ENCODE measurements at regions not wholly inside any gene's neighbourhood (a gene's known extent, or its start where the extent isn't known, plus 50 kb on each side); places are given as distances from the start of the nearest gene placed in this dataset.
"Not testable (repeated sequence)": the region's sequence is repeated elsewhere in the genome, so short reads cannot be mapped to it uniquely, and the experiment has no call there.

DNA sequence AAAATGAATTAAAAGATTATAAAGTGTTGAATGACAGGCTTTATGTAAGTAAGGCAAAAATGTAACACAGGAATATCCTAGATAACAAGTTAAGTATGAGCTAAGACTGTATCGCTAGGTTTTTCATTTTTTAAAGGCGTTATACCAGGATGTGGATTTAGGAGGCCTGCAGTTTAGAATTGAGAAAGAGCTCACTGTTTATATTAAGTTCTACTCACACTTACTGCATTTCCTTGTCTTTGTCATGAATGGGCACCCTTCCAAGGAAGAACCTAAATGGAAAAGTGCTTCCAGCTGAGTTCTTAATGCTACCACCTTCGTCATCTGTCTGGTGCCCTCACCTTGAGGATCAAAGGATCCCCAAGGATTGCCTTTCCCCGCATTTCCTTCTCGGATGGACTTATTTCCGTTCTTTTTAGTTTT, 148.7 kb downstream of the SOX4 start:
- no peak for DNase-seq (ENCODE audit: low read depth in 2 of 2)

GRCh38 chr6:21744331-21744730, 150.8 kb downstream of the SOX4 start:
- DNase-seq (ENCODE audit: low read depth in 2 of 2), result no peak

GRCh38 chr6:21745543-21746337, 152.2 kb downstream of the SOX4 start:
- no peak for DNase-seq (ENCODE audit: low read depth in 2 of 2)

DNA sequence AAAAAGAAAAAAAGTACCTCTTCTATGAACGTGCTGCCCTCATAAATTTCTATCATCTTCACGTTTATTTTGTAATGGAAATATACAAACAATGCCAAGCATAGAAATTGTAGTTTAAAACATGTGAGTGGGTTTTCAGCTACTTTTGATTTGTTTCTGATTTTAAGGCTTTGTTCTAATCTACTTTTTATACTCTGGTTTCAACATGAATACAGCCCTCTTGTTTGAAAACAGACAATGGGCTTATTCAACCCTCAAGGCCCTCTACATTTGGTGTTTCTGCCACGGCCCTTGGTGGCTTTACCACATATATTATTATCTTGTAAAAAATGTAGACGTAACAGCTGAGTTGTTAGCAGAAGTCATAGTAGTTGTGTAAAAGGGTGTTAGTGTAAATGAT, 153.9 kb downstream of the SOX4 start:
- DNase-seq (ENCODE audit: low read depth in 2 of 2), result no peak

DNA sequence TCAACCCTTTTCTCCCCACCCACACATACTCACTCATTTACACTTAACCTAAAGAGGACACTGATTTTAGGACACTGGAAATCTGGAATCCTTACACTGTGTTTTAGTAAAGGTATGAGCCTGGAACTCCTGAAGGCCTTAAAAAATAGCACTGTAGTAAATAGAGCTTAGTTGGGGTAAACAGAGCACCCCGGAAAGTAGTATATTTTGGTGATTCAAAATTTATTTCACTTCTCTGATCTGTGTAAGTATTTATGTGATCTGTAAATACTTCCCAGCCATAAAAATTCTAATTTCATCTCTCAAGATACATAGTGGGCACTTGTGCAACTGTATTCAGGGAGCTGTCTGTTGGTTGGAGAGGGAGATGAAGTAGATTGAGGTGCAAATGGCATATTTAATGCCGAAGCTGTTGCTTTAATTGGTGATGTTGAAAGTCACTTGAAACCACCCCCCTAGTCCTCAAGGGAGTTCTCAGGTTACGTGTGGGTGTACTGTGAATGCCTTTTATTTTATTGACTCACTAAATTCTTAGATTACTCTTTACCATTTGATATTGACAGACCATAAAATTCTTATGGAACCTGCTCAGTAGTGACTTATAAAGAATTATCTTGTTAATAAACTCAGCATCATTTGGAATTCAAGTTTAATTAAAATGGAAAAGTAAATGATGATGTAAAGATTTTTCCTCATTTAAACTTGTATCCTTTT, 154.9 kb downstream of the SOX4 start:
- DNase-seq (ENCODE audit: low read depth in 2 of 2), result no peak

GRCh38 chr6:21749754-21750153, 156.2 kb downstream of the SOX4 start:
- DNase-seq (ENCODE audit: low read depth in 2 of 2), result no peak

DNA sequence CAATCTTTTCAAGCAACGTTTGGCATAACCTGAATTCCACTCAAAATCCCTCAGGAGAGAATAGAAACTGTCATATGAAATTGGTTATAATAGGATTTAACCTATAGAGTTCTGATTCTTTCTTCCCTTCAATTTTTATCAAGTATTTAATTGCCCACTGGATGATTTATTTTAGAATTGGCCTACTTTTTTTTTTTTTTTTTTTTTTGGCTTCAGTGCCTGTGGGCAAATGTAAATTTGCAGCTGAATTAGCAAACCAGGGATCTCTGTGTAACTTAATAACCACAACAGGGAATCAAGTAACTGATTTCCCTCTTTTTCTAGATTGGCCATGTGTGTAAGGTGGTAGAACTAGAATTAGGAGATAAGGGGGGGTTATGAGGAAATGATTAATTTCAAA, 157.0 kb downstream of the SOX4 start:
- DNase-seq (ENCODE audit: low read depth in 2 of 2), result no peak

GRCh38 chr6:21751608-21752007, 158.1 kb downstream of the SOX4 start:
- DNase-seq (ENCODE audit: low read depth in 2 of 2), result no peak

DNA sequence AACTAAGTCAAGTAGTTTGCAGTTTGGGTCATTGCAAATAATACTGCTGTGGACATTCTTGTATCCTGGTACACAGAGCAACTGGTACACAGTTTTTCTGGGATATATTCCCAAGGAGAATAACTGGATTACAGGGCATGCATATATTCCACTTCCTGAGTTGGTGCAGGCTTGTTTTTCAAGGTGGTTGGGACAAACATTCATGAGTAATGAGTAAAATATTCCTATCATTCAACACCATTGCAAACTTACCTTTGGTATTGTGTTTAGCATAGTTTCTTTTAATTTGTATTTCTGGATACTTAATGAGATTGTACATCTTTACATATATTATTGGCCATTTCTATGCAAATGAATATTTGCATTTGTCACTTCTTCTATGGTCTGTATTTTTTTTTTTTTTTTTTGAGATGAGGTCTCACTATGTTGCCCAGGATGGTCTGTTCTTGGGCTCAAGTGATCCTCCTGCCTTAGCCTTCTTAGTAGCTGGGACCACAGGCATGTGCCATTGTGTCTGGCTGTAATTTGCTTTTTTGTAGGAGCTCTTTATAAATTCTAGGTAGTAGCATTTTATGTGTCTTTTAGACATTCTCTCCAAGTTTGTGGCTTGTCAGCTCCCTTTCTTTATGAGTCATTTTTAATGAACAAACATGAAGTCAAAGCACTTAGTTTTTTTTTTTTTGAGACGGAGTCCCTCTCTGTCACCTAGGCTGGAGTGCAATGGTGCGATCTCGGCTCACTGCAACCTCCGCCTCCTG, 158.7 kb downstream of the SOX4 start:
- DNase-seq (ENCODE audit: low read depth in 2 of 2), result no peak

DNA sequence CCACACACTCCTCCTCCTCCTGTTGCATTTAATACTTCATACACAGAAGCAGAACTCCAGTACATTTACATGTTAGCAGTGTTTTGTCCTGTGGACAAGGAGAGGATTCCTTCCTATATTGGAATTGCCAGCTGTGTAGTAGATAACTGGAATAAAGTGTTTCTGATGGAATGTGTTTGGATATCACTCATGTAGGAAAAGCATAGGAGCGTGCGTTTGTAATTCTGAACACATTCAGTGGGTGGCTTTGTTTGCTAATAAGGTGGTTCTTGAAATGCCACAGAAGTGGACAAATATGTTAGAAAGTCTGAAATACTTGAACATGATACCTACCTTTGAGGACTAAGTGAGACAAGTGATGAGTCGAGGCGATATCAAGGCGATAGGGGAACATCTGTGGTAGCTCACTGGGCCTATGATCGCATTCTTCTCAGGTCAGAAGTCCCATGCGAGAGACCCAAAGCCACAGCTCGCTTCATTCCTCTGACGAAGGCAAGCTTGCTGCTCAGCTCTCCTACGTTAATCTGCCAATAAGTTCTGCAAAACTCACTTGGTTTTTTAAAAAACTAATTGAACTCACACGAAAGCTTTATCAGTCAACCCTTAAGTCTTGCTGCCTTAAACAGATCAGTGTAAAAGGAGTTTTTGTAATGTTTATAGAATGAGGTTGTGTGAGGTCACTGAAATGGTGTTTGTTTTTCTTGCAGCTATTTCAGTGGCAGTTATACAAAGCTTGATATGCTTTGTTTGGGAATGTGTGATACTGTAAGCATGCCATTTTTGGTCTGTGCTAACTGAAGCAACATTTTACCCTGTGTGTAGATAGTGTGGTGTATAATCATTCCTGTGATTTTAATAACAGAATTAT, 159.9 kb downstream of the SOX4 start:
- DNase-seq (ENCODE audit: low read depth in 2 of 2), result no peak

DNA sequence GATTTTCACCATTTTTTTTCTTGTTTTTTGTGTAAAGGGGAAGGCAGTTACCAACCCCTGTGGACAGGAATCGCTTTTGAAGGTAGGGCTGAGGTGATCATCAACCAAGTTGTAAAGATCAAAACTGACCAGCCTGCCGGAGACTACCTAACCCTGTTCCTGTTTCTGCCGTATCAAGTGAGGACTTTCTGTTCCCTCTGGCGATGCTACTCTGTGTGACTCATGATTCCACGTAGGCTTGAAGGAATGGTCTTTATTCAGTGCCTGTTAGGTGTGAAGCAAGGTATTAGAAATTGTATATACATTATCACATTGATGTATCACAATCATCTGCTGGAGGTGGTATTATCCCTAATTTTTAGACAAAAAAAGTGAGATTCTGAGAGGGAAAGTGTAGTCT, 161.3 kb downstream of the SOX4 start:
- DNase-seq (ENCODE audit: low read depth in 2 of 2), result no peak

DNA sequence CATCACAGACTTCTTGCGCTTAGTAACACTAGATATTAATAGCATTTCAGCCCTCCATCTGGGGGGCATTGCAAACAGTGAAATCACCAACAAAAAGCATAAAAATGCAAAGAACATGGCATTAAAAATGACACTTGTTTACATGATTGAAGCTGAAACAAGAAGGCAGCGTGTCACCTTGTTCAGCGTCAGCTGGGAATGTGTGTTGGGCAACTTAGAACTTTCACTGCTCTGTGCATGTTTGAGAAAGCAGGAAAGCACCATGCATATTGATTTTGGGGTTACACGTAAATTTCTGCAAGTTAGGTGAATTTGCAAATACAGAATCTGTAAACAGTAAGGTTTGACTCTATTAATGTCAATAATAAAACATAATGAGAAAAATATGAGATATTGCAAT, 162.9 kb downstream of the SOX4 start:
- no peak for DNase-seq (ENCODE audit: low read depth in 2 of 2)

DNA sequence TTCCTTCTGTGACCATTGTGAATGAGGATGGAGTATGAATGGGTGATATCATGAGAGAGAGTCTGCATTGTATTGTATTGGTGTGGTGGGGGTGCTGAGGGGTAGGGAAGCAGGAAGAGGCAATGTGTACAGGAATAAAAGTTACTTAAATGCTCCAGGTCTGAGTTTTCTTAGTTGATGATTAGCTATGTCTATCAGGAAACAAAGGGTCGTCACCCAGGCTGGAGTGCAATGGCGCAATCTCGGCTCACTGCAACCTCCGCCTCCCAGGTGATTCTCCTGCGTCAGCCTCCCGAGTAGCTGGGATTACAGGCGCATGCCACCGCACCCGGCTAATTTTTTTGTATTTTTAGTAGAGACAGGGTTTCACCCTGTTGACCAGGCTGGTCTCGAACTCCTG, 163.8 kb downstream of the SOX4 start:
- not testable (repeated sequence) for DNase-seq (ENCODE audit: low read depth in 2 of 2)

GRCh38 chr6:21759721-21760120, 166.2 kb downstream of the SOX4 start:
- DNase-seq (ENCODE audit: low read depth in 2 of 2), result no peak

DNA sequence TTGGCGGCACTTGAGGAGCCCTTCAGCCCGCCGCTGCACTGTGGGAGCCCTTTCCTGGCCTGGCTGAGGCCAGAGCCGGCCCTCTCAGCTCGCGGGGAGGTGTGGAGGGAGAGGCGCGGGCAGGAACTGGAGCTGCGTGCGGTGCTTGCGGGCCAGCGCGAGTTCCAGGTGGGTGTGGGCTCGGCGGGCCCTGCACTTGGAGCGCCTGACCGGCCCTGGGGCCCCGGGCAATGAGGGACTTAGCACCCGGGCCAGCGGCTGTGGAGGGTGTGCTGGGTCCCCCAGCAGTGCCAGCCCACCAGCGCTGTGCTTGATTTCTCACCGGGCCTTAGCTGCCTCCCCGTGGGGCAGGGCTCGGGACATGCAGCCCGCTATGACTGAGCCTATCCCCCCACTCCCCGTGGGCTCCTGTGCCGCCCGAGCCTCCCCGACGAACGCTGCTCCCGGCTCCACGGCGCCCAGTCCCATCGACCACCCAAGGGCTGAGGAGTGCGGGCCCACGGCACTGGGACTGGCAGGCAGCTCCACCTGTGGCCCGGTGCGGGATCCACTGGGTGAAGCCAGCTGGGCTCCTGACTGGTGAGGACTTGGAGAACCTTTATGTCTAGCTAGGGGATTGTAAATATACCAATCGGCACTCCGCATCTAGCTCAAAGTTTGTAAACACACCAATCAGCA, 167.6 kb downstream of the SOX4 start:
- DNase-seq (ENCODE audit: low read depth in 2 of 2), result not testable (repeated sequence)

DNA sequence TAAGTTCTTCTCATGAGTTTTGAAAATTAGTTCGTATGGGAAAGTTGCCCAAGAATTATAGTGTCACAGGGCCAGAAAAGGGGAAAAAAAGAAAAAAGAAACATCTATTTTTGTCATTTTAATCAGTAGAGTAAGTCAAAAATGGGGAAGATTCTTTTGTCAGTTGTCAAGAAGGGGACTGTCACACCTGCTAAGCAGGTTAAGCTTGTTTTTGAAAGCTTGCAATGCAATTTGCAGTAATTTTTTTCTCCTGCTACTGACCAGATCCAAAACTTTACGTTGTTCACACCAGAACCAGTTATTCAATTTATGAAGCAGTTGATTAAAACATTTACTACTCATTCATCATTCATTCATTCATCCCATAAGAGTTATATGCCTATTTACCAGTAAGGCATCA, 171.4 kb downstream of the SOX4 start:
- DNase-seq (ENCODE audit: low read depth in 2 of 2), result no peak

GRCh38 chr6:21767891-21768648, 174.5 kb downstream of the SOX4 start:
- no peak for DNase-seq (ENCODE audit: low read depth in 2 of 2)

GRCh38 chr6:21769405-21769861, 175.9 kb downstream of the SOX4 start:
- DNase-seq (ENCODE audit: low read depth in 2 of 2), result no peak

GRCh38 chr6:21769968-21770367, 176.4 kb downstream of the SOX4 start:
- no peak for DNase-seq (ENCODE audit: low read depth in 2 of 2)

DNA sequence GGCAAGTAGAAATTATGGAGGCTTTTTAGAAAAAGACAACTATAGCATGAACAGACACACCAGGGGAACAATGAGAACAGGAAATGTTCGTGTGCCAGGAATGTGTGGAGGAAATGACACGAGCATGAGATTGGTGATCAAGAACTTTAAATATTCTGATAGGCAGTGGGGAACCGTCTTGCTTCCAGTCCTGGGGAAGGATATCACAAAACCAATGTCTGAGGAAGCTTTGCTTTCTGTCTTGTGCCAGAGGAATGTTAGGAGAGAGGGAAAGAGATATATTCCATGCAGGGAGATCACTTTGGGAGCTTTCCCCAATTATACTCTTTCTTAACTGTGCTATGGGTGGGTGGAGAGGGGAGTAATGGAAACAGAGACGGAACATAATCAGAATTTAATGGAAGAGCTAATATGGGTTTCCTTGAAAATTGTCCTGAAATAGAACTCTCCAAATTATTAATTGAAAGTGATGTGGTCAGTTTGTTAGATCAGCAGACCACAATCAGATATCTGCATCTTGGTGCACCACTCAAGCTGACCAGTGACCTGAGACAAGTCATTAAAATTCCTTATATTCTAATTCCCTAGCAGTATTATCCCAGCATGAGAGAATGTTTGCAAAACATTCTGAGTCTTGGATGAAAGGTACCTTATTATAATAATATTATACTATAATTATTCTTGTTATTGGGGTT, 178.2 kb downstream of the SOX4 start:
- no peak for DNase-seq (ENCODE audit: low read depth in 2 of 2)
